NT2/D1 (cell line): ENCODE measurements at regions not wholly inside any gene's neighbourhood (a gene's known extent, or its start where the extent isn't known, plus 50 kb on each side); places are given as distances from the start of the nearest gene placed in this dataset.

Experiments used
- YY1 ChIP-seq: IDR thresholded peaks from 2 replicates; pipeline ENCODE4 v1.6.1; 2011; ENCODE audit not compliant: insufficient read length, insufficient read depth
- ZNF274 ChIP-seq: IDR thresholded peaks from 2 replicates; pipeline ENCODE4 v1.6.1; 2011; ENCODE audit warnings: mild to moderate bottlenecking, low read depth, low read length

GRCh38 chr16:61057635-61058034 lies 978.6 kb downstream of the CDH8 start:
- TF ChIP-seq ZNF274 = no peak
- TF ChIP-seq YY1 = no peak
